SH-SY5Y (cell line): ENCODE measurements at regions not wholly inside any gene's neighbourhood (a gene's known extent, or its start where the extent isn't known, plus 50 kb on each side); places are given as distances from the start of the nearest gene placed in this dataset.

Experiments
- GATA2 ChIP-seq: IDR thresholded peaks from 2 replicates; pipeline ENCODE4 v1.6.1; 2011; ENCODE audit warnings: mild to moderate bottlenecking, low read depth, low read length
- GATA3 ChIP-seq: IDR thresholded peaks from 2 replicates; pipeline ENCODE4 v1.6.1; 2011; ENCODE audit warnings: low read depth, mild to moderate bottlenecking, low read length, moderate library complexity

DNA sequence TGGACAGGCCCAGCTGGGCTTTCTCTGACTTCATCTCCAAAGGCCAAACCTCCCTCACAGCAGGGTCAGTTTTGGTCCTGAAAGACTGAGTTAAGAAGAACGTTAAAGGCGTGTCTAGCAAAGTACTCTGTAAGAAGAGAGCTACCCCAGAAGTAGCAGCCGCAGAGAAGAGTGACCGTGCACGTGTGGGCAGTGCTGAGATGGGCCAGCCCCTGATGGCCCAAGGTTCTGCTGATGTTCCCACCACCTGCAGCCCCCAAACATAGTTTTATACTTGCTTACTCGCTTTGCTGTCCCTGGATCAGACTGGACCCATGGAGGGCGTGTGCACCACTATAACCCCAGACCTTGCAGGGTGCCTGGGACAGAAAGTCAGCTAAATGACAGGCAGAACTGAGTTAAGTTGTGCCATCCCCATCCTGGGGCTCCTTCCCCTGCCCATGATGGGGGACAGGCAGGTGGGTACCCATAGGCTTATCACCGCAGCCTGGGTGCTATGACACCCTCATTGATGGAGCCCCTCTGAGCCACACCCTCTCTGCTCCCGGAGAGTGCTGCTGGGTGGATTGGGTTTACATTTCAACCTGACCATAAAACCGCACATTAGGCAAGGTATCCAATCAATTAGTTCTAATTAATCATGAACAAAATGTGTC, 367.3 kb upstream of the HS6ST1 start:
- TF ChIP-seq GATA2 (no peak), GATA3 (no peak)

- TF ChIP-seq GATA2 (no peak), GATA3 (no peak)
Measured at GRCh38 chr2:128686497-128686859, 367.8 kb upstream of the HS6ST1 start.

DNA sequence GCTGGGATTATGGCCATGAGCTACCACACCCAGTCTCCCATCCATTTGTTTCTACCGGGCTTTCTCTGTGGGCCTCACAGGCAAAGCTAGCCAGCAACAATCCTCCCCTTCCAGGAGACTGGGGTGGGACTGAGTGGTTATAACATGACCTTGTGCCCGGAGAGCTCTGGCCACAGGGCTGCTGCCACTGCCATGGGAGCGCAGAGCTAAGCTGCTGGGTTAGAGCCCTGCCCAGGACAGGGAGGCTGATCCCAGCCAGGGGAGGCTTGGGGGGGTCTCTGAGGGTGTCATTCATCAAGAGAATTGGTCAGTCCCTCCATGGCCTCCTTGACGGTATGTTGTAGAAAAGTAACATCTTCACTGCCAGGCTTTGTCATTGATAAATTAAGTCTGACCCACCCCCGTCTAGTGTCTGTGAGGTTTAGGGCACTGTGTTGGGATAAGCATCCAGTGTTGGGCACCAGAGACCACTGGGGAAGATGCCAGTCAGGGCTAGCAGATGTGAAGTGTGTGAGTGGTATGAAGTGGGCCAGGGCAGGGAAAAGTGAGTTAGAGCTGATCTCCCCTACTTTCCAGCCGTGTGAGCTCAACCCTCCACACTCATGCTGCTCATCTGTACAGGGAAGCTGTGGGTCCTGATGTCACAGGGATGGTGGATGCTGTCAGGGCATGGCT, 368.4 kb upstream of the HS6ST1 start:
- no peak for TF ChIP-seq GATA3
- TF ChIP-seq GATA2 = no peak

- TF ChIP-seq GATA3 (no peak), GATA2 (no peak)
Measured at GRCh38 chr2:128687565-128687964, 368.9 kb upstream of the HS6ST1 start.

DNA sequence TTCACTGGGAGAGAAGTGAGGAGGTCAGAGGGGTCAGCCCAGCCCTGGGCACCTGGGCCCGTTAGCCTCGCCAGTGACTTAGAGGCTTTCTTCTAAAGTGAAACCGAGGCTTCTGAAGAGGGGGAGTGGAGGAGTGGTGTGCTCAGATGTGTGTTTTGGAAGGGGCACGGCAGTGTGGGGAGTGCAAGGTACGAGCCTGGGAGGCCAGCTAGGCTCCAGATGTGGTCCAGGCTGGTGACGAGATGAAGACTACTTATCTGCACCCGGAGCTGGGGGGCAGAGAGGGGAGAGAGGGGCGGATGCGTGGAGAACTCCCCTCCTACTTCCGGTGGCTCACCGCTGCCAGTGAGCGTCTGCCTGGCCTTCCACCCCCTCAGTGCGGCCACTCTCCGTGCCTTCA, 371.3 kb upstream of the HS6ST1 start:
- TF ChIP-seq GATA2 = no peak
- no peak for TF ChIP-seq GATA3

- TF ChIP-seq GATA3 = no peak
- no peak for TF ChIP-seq GATA2
Measured at GRCh38 chr2:128690431-128690830, 371.8 kb upstream of the HS6ST1 start.

- TF ChIP-seq GATA3 (no peak), GATA2 (no peak)
Measured at GRCh38 chr2:128690869-128691268, 372.2 kb upstream of the HS6ST1 start.

DNA sequence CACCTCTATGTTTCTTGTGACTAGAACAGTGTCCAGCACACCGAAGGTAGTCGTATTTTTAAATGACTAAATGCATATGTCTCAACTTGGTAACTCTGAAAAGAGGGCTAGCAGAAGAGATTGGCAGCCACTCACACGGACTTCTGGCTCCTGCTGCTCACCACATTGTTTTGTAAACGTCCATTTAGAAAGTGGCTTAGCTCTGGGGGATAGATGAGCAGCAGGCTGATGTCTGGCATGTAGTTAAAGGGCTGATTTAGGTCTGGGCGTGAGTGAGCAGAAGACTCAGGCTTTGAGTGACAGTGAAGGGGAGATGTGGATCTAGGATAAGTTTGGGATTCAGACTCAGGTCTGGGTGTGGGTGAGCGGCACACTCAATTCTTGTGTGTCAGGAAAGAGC, 372.9 kb upstream of the HS6ST1 start:
- TF ChIP-seq GATA2 (no peak), GATA3 (no peak)

- TF ChIP-seq GATA3 (no peak), GATA2 (no peak)
Measured at GRCh38 chr2:128692895-128693742, 374.5 kb upstream of the HS6ST1 start.

GRCh38 chr2:128693743-128694029, 375.0 kb upstream of the HS6ST1 start:
- TF ChIP-seq GATA3 (no peak), GATA2 (no peak)

GRCh38 chr2:128695646-128696220, 377.1 kb upstream of the HS6ST1 start:
- TF ChIP-seq GATA3 (no peak), GATA2 (no peak)

DNA sequence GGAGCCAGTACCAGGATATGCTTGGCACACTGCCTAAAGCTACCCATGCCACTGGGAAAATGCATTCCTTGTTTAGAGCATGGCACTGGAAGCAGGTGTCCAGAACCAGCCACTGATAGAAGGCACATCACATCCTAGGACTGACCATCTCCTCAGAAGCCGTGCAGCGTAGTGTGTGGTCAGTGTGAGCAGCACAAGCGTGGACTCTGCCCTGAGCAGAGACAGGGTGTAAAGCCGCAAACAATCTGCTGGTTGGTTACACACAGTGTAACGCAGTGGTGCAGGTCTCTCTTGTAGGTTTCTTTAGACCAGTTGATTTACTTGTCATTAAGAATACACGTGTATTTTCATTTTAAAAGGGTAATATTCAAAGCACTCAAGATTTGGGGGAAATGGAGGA, 377.8 kb upstream of the HS6ST1 start:
- TF ChIP-seq GATA3 (no peak), GATA2 (no peak)

- no peak for TF ChIP-seq GATA3
- no peak for TF ChIP-seq GATA2
Measured at GRCh38 chr2:128701418-128701817, 382.8 kb upstream of the HS6ST1 start.

- TF ChIP-seq GATA3 = no peak
- TF ChIP-seq GATA2 = no peak
Measured at GRCh38 chr2:128702616-128703015, 383.9 kb upstream of the HS6ST1 start.
